ENCODE measurements at regions not wholly inside any gene's neighbourhood (a gene's known extent, or its start where the extent isn't known, plus 50 kb on each side); places are given as distances from the start of the nearest gene placed in this dataset.
A peak's percentile ranks its signal among the peaks of the same experiment; 100 is the strongest.
"Not testable (repeated sequence)": the region's sequence is repeated elsewhere in the genome, so short reads cannot be mapped to it uniquely, and the experiment has no call there.

DNA sequence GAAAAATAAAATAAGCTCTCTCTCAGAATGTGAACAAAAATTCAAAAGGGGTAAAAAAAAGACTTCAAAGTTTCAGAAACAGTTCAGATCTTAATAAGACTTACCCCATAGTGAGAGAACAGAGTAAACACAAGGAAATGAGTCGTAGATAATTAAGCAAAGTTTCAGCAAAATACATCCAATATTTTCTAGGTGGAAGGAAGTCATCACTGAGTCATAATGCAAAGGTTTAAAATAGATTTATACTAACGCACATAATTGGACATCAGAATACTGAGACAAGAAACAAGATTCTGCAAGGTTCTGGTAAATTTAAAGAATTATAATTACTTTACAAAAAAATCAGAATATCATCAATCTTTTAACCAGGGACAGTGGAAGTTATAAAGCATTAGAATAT is 1370.7 kb upstream of the ATXN8OS start:
- peak; percentile 13 for DNase-seq

DNA sequence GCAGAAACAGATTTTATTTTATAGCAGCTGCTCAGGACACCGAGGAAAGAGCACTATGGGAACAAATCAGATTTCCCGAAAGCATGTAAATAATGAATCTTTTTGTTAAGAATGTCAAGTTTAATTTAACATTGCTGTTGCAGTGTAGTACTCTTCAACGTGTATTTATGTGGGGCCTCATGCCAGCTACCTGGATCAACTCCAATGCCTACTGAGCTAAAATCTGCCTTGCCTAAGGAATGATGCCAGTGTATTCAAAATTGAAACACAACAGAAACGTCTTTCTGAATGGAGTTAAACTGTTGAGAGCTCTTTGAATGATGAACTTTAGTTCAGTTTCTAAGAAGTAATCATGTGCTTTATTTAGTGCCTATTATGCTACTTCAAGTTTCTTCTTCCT is 1379.8 kb upstream of the ATXN8OS start:
- no peak for DNase-seq

- DNase-seq, result peak; percentile 35
These were observed 1380.5 kb upstream of the ATXN8OS start for GRCh38 chr13:68727165-68727564.

GRCh38 chr13:68719815-68720214 is 1387.8 kb upstream of the ATXN8OS start:
- DNase-seq, result no peak

DNA sequence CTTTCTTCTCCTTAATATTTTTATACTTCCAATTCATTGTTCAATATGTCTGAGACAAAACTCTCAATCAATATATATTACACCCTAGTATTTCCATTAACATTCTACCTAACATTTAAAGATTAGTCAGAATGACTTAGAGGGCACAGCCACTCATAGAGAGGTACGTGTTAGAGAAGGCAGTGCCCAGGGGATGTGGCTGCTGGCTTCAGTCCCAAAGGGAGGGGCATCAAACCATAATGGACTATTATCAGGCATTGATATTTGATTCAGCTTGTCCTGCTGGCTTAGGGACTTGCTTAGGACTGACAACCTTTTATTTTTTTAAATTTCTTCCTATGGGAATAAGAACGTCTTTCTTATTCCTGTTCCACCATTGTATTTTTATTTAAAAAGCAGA is 1392.0 kb upstream of the ATXN8OS start:
- no peak for DNase-seq

DNA sequence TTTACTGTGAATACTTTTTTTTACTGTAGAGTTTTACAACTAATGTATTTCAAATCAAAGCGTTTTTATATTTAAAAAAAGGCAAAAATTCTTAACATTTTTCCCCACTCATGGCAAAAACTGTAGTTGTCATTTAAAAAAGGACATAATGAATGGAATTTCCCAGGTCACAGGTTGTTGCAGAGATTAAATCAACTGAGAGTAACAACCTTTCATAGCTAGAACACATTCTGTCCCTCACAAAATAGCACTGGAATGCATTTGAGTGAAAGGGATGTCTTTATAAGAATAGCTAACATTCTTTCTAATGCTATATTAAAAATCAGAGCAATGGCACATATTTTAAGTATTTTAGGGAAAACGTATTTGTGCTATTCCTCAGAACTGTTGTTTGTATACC is 1393.3 kb upstream of the ATXN8OS start:
- DNase-seq, result no peak

DNA sequence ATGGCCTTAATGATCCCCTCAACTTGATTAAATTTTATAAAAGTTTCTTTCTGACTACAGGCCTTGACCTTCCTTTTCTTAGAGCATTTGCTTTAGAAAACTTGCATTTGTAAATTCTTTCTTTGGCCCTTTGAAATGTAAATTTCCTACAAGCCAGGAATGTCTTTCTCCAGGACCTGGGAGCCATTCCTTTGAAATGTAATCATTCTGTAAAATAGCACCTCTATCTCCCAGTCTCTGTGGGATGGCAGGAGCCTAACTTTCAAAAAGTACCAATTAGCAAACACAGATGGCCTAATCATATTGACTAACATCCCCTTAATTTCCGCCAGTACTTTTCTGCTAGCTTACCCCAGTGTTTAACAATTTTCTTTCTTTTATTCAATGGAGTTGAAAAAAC is 1394.2 kb upstream of the ATXN8OS start:
- no peak for DNase-seq

- DNase-seq, result no peak
These were observed 1399.2 kb upstream of the ATXN8OS start for GRCh38 chr13:68708336-68708908.

GRCh38 chr13:68706044-68706443 is 1401.6 kb upstream of the ATXN8OS start:
- not testable (repeated sequence) for DNase-seq

GRCh38 chr13:68697551-68697950 is 1410.1 kb upstream of the ATXN8OS start:
- peak; percentile 34 for DNase-seq

- DNase-seq, result no peak
These were observed 1410.7 kb upstream of the ATXN8OS start for GRCh38 chr13:68696907-68697306.

DNA sequence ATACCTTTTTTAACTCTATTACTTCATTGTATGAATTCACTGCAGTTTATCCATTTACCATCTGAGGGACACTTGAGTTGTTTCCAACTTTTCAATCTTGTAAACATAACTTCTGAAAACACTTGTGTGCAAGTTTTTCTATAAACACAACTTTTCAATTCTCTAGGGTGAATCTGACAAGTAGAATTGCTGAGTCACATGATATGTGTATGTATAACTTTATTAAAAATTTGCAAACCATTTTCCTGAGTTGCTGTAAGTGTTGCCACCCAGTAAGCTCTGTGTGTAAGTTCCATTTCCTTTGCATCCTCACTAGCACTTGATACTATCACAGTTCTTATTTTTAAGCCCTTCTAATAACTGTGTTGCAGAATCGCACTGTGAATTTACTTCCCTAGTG is 1415.6 kb upstream of the ATXN8OS start:
- no peak for DNase-seq

GRCh38 chr13:68690567-68690966 is 1417.1 kb upstream of the ATXN8OS start:
- no peak for DNase-seq

- DNase-seq, result peak; percentile 1
These were observed 1431.0 kb upstream of the ATXN8OS start for GRCh38 chr13:68676513-68677115.

- no peak for DNase-seq
These were observed 1432.4 kb upstream of the ATXN8OS start for GRCh38 chr13:68675209-68675608.

GRCh38 chr13:68667863-68668262 is 1437.7 kb upstream of the PCDH9 start:
- DNase-seq, result no peak

- no peak for DNase-seq
These were observed 1436.8 kb upstream of the PCDH9 start for GRCh38 chr13:68666774-68667397.

GRCh38 chr13:68645814-68646213 is 1415.7 kb upstream of the PCDH9 start:
- DNase-seq, result no peak

GRCh38 chr13:68644611-68645010 is 1414.5 kb upstream of the PCDH9 start:
- DNase-seq, result no peak

- no peak for DNase-seq
These were observed 1406.6 kb upstream of the PCDH9 start for GRCh38 chr13:68636784-68637183.

DNA sequence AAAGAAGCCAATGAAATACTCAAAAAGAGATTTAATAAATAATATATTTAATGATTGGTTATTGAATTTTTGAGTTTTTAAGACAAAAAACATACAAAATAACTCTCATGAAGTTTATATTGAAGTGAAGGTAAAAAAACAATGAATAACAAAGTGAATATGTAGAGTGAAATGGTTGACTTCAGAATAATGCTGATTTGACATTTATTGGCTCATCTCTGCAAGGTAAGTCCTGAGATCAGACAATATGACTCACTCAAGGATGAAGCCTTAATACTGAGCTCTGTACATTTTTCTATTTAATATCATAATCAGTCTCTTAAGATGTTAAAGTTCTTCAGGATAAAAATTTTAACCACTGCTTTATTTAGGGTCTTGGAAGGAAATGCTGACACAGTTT is 1398.9 kb upstream of the PCDH9 start:
- DNase-seq, result no peak

DNA sequence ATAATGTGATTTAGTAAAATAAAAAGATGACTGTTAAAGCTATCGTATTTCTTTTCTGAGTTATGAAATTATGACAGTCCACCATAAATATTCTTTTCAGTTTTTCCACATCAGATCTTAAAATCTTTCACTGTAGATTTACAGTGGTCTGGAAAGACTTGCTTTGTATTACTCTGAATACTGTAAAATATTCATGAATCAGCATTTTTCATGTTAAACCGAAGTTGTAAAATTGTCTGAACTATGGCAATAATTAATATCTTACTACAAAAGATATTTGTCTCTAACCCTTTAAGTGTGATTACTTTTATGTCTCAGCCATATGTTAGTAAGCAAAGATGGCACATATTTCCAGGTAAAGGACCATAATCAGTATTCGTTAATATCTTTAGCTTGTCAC is 1397.2 kb upstream of the PCDH9 start:
- no peak for DNase-seq

DNA sequence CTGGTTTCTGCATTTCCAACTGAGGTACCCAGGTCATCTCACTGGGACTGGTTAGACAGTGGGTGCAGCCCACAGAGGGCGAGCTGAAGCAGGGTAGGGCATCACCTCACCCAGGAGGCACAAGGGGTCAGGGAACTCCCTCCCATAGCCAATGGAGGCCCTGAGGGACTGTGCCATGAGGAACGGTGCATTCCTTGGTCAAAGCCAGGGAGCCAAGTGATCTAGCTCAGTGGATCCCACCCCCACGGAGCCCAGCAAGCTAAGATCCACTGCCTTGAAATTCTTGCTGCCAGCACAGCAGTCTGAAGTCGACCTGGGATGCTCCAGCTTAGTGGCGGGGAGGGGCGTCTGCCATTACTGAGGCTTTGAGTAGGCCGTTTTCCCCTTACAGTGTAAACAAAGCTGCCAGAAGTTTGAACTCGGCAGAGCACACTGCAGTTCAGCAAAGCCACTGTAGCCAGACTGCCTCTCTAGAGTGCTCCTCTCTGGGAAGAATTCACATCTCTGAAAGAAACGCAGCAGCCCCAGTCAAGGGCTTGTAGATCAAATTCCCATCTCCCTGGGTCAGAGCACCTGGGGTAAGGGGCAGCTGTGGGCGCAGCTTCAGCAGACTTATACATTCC is 1386.6 kb upstream of the PCDH9 start:
- DNase-seq, result no peak

DNA sequence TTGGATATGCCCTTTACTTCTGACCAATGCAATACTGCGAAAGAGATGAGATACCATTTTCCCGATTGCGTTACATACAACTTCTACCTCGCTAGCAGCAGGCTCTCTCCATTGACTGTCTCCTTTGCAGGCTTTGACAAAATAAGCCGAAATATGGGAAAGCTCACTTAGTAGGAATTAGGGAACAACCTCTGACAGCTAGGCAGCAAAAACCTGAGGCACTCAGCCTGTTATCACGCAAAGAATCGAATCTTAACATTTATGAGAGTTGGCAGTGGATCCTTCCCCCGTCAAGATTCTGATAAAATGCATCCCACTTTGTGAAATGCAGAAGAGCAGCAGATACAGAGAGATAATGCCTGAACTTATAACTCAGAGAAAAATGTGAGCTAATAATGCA is 1379.5 kb upstream of the PCDH9 start:
- no peak for DNase-seq
